Thoracic aorta (tissue), 2 donors: ENCODE measurements at regions not wholly inside any gene's neighbourhood (a gene's known extent, or its start where the extent isn't known, plus 50 kb on each side); places are given as distances from the start of the nearest gene placed in this dataset.

Source experiments
- ATAC-seq: fragments of 150-250 bp; one replicate; pipeline ENCODE4 v1.8.0; 2017; ENCODE audit warnings: low read depth; ENCODE audit not compliant: insufficient number of reproducible peaks, low FRiP score
- DNase-seq: peaks from one replicate; pipeline ENCODE4 v3.0.0-alpha.2; 2020; ENCODE audit warnings: low spot score
- H3K27ac ChIP-seq, 2 donors: fragments of 200-600 bp; sonication (generic); 1 replicate in 1 of 2; 2 replicates in 1 of 2; pipeline ENCODE4 v1.5.1; 2016; ENCODE audit warnings: mild to moderate bottlenecking in 2 of 2, moderate library complexity in 2 of 2
- H3K27me3 ChIP-seq: fragments of 200-600 bp; sonication (generic); replicated peaks from 2 replicates; pipeline ENCODE4 v1.6.0; 2016; ENCODE audit warnings: mild to moderate bottlenecking; ENCODE audit not compliant: insufficient read depth
- H3K36me3 ChIP-seq: fragments of 200-600 bp; sonication (generic); one replicate; pipeline ENCODE4 v1.5.1; 2016
- H3K4me1 ChIP-seq, 2 donors: fragments of 200-600 bp; sonication (generic); 1 replicate in 1 of 2; 2 replicates in 1 of 2; pipeline versions ENCODE4 v1.5.1 to v1.6.0; 2016; ENCODE audit warnings: low read depth in 2 of 2, mild to moderate bottlenecking in 1 of 2; ENCODE audit not compliant: control insufficient read depth in 1 of 2
- H3K4me3 ChIP-seq: fragments of 200-600 bp; sonication (generic); 2 replicates; pipeline ENCODE4 v1.5.1; 2016; ENCODE audit warnings: mild to moderate bottlenecking
- H3K9me3 ChIP-seq: fragments of 200-600 bp; sonication (generic); 2 replicates; pipeline ENCODE4 v1.5.1; 2016
- TF ChIP-seq, protein P1 (sequence below): fragments of 200-600 bp; sonication (generic); IDR thresholded peaks from one replicate; pipeline ENCODE4 v1.5.1; 2019; ENCODE audit warnings: antibody characterized with exemption

DNA sequence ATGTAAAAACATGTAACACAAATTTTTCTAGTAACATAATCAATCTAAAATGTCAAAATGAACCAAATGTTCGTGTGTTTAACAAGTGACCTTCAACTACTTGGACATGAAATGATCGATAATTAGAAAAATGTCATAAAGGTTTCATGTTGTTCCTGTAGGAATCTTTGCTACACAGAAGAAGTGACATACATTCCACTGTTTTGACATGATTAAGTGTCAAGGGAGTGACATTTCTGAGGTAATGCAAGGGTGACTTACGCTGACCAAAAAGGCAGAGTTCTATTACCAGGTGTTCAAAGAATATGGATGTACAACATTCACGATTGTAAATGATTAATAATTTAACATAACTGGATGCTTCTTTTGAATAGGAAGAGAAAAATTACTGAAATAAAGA is 131.1 kb upstream of the ROBO1 start:
- TF ChIP-seq, protein P1, sequence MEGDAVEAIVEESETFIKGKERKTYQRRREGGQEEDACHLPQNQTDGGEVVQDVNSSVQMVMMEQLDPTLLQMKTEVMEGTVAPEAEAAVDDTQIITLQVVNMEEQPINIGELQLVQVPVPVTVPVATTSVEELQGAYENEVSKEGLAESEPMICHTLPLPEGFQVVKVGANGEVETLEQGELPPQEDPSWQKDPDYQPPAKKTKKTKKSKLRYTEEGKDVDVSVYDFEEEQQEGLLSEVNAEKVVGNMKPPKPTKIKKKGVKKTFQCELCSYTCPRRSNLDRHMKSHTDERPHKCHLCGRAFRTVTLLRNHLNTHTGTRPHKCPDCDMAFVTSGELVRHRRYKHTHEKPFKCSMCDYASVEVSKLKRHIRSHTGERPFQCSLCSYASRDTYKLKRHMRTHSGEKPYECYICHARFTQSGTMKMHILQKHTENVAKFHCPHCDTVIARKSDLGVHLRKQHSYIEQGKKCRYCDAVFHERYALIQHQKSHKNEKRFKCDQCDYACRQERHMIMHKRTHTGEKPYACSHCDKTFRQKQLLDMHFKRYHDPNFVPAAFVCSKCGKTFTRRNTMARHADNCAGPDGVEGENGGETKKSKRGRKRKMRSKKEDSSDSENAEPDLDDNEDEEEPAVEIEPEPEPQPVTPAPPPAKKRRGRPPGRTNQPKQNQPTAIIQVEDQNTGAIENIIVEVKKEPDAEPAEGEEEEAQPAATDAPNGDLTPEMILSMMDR = no peak
- no peak overlapping the region for H3K4me3 ChIP-seq
- DNase-seq (no peak), ATAC-seq (no peak)
- H3K9me3 ChIP-seq = no peaks in the 10 kb centered on the region
- H3K27me3 ChIP-seq = no peaks in the 10 kb centered on the region
- no peaks in the 10 kb centered on the region for H3K4me1 ChIP-seq
- no peaks in the 10 kb centered on the region for H3K36me3 ChIP-seq
- H3K27ac ChIP-seq = no peak overlapping the region

DNA sequence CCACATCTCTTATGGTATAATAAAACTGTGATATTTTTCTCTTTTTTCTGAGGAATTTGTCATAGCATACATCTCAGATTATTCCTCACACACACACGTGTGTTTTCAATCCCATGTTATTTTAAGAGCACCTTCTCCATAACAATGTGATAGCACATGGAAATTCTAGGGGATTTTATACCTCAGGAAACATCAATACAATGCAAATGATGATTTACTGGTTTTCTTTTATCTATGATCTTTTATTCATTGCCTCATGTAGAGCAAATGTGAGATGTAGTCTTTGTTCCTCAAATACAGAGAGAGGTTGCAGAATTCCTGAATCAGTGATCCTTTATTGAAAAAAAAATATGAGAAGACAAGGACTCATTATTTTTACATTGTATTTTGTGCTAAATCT is 128.3 kb upstream of the ROBO1 start:
- TF ChIP-seq, protein P1 = no peak
- ATAC-seq = no peak

DNA sequence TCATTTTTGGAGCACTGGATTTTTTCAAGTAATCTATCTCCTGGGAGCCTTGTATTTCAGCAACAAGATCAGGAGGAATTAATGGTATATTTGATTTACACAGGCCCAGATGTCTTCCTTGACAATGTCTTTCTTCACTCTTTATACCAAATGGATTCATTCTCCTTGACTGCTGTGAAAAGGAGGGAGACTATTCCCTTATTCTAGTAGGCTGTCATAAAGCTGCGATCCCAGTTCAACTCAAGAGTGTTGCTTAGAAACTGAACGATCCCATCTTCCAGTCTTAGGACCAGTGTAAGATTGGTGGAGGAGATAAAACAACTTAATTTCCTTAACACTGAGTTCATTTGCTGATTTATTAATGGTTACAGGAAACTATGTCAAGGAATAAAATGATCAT is 119.4 kb upstream of the ROBO1 start:
- Histone ChIP-seq H3K36me3 (no peaks in the 10 kb centered on the region), H3K27me3 (no peaks in the 10 kb centered on the region), H3K27ac (no peak overlapping the region), H3K4me1 (no peaks in the 10 kb centered on the region), H3K9me3 (no peaks in the 10 kb centered on the region), H3K4me3 (no peak overlapping the region)
- DNase-seq (no peak), ATAC-seq (no peak)
- TF ChIP-seq, protein P1 = no peak

More for the DNA sequence above, 128.3 kb upstream of the ROBO1 start:
- Histone ChIP-seq H3K4me1 (no peaks in the 10 kb centered on the region), H3K9me3 (no peaks in the 10 kb centered on the region), H3K27ac (no peak overlapping the region), H3K36me3 (no peaks in the 10 kb centered on the region), H3K4me3 (no peak overlapping the region), H3K27me3 (no peaks in the 10 kb centered on the region)
- no peak for DNase-seq

DNA sequence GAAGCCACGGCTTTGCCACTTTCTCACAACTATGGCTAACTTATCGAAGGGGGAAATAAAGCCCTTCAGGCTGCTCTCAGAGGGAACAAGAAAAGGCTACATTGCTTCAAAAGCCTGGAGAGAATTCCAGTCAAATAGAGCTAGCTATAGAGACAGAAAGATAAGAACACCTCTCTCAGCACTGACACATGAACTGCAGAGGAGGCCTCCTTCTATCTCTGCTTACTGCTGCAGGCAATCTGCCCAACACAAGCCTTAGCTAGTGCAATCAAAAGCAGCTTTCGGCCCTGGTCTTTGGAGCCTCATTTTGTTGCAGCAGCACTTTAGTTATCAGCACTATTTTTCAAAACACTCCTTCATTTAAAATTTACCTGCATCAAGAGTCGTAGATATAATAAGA is 118.4 kb upstream of the ROBO1 start:
- H3K27me3 ChIP-seq = no peaks in the 10 kb centered on the region
- no peaks in the 10 kb centered on the region for H3K36me3 ChIP-seq
- ATAC-seq (no peak), DNase-seq (no peak)
- no peaks in the 10 kb centered on the region for H3K9me3 ChIP-seq
- H3K4me1 ChIP-seq = peaks cover 0 to 6% of the 10 kb centered on the region in 2 donors
- no peak overlapping the region for H3K27ac ChIP-seq
- no peak overlapping the region for H3K4me3 ChIP-seq
- TF ChIP-seq, protein P1 = no peak

DNA sequence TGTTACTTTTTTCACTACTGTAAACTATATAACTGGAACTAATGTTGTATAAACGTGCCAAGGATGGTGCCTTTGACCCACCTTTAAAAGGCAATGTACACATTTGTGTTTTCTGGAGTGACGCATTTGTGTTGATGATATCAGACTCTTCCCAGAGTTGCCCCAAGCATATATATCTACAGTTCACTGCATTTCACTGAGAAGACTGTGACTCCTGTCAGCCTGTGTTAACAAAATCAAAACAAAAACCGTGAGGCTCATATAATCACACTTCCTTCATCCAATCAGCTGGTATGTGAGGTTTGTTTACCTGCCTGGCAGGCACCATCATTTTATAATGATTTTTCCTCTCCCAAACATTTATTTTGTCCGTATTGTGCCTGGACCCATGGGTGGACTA is 117.6 kb upstream of the ROBO1 start:
- no peak overlapping the region for H3K4me3 ChIP-seq
- TF ChIP-seq, protein P1 = no peak
- no peak overlapping the region for H3K27ac ChIP-seq
- H3K9me3 ChIP-seq = no peaks in the 10 kb centered on the region
- peaks cover 0 to 6% of the 10 kb centered on the region in 2 donors for H3K4me1 ChIP-seq
- no peaks in the 10 kb centered on the region for H3K27me3 ChIP-seq
- ATAC-seq = no peak
- DNase-seq = no peak
- H3K36me3 ChIP-seq = no peaks in the 10 kb centered on the region
